ENCODE measurements at regions not wholly inside any gene's neighbourhood (a gene's known extent, or its start where the extent isn't known, plus 50 kb on each side); places are given as distances from the start of the nearest gene placed in this dataset.

- Histone ChIP-seq H2BK5ac (ENCODE audit: low read depth, low read length, poor library complexity, severe bottlenecking) (no peak overlapping the region), H3K56ac (ENCODE audit: extremely low read depth, insufficient read depth, low read length) (no peak overlapping the region), H3K4me3 (ENCODE audit: insufficient read depth, low read depth, low read length) (no peak overlapping the region), H3K9ac (ENCODE audit: low read depth, low read length) (no peak overlapping the region), H3K9me3 (ENCODE audit: control insufficient read depth, insufficient read depth, low read length) (peaks cover 4% of the 10 kb centered on the region), H4K5ac (ENCODE audit: low read depth, low read length) (no peak overlapping the region), H3K9me1 (ENCODE audit: insufficient read depth, low read length) (no peaks in the 10 kb centered on the region), H2AK9ac (replicated peaks; ENCODE audit: low read depth, low read length, poor library complexity) (no peak overlapping the region), H3K14ac (replicated peaks; ENCODE audit: low read depth, low read length) (no peak overlapping the region), H3K23ac (ENCODE audit: low read depth, low read length) (no peak overlapping the region), H3K18ac (ENCODE audit: low read depth, low read length) (no peak overlapping the region), H4K8ac (ENCODE audit: low read depth in 2 of 2, low read length in 2 of 2) (no peak overlapping the region), H3K27me3 (ENCODE audit: control insufficient read depth, insufficient read depth, low read length) (no peaks in the 10 kb centered on the region), H3K4ac (ENCODE audit: low read depth, low read length) (no peak overlapping the region), H2BK120ac (ENCODE audit: low read depth, low read length) (no peak overlapping the region), H3K4me2 (ENCODE audit: low read depth, low read length) (no peak overlapping the region), H3K27ac (ENCODE audit: insufficient read depth, low read length) (no peak overlapping the region), H4K91ac (ENCODE audit: insufficient read depth, low read depth, low read length) (no peak overlapping the region), H3K4me1 (ENCODE audit: control insufficient read depth, insufficient read depth, low read length) (no peaks in the 10 kb centered on the region), H2BK15ac (ENCODE audit: low read depth, low read length) (no peak overlapping the region), H2AFZ (replicated peaks; ENCODE audit: low read length, poor library complexity) (no peak overlapping the region), H3K79me1 (ENCODE audit: low read depth in 1 of 2, low read length in 2 of 2) (no peaks in the 10 kb centered on the region), H2BK20ac (ENCODE audit: low read depth, low read length) (no peak overlapping the region), H2AK5ac (ENCODE audit: low read depth, low read length) (no peak overlapping the region), H3K36me3 (ENCODE audit: control insufficient read depth, insufficient read depth, low read length) (no peaks in the 10 kb centered on the region), H4K20me1 (ENCODE audit: insufficient read depth, low read length) (no peaks in the 10 kb centered on the region)
- BruUV-seq (replicated peaks), result no TSS peak
- TF ChIP-seq RAD21 (IDR thresholded peaks at IDR 0.05; ENCODE audit: low read length), result no peak
- TF ChIP-seq BHLHE40 (IDR thresholded peaks at IDR 0.05; ENCODE audit: low read depth, low read length), result no peak
- TF ChIP-seq NFE2L2 (IDR thresholded peaks at IDR 0.05; ENCODE audit: low read depth, low read length), result no peak
- no peak for TF ChIP-seq POLR2A (IDR thresholded peaks at IDR 0.05; ENCODE audit: low read depth, low read length)
- TF ChIP-seq, protein P1, sequence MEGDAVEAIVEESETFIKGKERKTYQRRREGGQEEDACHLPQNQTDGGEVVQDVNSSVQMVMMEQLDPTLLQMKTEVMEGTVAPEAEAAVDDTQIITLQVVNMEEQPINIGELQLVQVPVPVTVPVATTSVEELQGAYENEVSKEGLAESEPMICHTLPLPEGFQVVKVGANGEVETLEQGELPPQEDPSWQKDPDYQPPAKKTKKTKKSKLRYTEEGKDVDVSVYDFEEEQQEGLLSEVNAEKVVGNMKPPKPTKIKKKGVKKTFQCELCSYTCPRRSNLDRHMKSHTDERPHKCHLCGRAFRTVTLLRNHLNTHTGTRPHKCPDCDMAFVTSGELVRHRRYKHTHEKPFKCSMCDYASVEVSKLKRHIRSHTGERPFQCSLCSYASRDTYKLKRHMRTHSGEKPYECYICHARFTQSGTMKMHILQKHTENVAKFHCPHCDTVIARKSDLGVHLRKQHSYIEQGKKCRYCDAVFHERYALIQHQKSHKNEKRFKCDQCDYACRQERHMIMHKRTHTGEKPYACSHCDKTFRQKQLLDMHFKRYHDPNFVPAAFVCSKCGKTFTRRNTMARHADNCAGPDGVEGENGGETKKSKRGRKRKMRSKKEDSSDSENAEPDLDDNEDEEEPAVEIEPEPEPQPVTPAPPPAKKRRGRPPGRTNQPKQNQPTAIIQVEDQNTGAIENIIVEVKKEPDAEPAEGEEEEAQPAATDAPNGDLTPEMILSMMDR (conservative IDR thresholded peaks at IDR 0.05; ENCODE audit: low read depth, low read length), result no peak
- no peak for TF ChIP-seq CHD1 (IDR thresholded peaks at IDR 0.05; ENCODE audit: low read depth, low read length)
- TF ChIP-seq SMC3 (IDR thresholded peaks at IDR 0.05; ENCODE audit: low read depth, low read length), result no peak
- TF ChIP-seq MAZ (IDR thresholded peaks at IDR 0.05; ENCODE audit: borderline replicate concordance, low read depth, low read length), result no peak
- TF ChIP-seq RFX5 (IDR thresholded peaks at IDR 0.05; ENCODE audit: low read depth, low read length), result no peak
- TF ChIP-seq FOS (IDR thresholded peaks at IDR 0.05; ENCODE audit: low read depth, low read length), result no peak
- TF ChIP-seq ELK1 (IDR thresholded peaks at IDR 0.05; ENCODE audit: borderline replicate concordance, low read depth, low read length), result no peak
- TF ChIP-seq CEBPB (IDR thresholded peaks at IDR 0.05; ENCODE audit: low read depth, low read length), result no peak
- TF ChIP-seq MAFK (IDR thresholded peaks at IDR 0.05; ENCODE audit: low read depth, low read length), result no peak
- no peak for TF ChIP-seq RCOR1 (IDR thresholded peaks at IDR 0.05; ENCODE audit: insufficient replicate concordance, low read length)
- TF ChIP-seq USF2 (IDR thresholded peaks at IDR 0.05; ENCODE audit: low read depth, low read length), result no peak
- CTCF ChIA-PET, result no interaction called here
- ATAC-seq (ENCODE audit: low read depth) (no peak), DNase-seq (no peak)
- POLR2A ChIA-PET (ENCODE audit: unreplicated experiment), result no interaction called here
- dilution Hi-C loops (cut with HindIII; ENCODE audit: low sequenced_read_pairs, unreplicated experiment) (no loop called here), intact Hi-C loops (cut with micrococcal nuclease) (no loop called here), in situ Hi-C loops (cut with MboI; ENCODE audit: low sequenced_read_pairs) (no loop called here)
Observed at GRCh38 chr10:31591569-31591968, 272.6 kb downstream of the ZEB1 start.
